ENCODE measurements at regions not wholly inside any gene's neighbourhood (a gene's known extent, or its start where the extent isn't known, plus 50 kb on each side); places are given as distances from the start of the nearest gene placed in this dataset.
A peak's percentile ranks its signal among the peaks of the same experiment; 100 is the strongest.

DNA sequence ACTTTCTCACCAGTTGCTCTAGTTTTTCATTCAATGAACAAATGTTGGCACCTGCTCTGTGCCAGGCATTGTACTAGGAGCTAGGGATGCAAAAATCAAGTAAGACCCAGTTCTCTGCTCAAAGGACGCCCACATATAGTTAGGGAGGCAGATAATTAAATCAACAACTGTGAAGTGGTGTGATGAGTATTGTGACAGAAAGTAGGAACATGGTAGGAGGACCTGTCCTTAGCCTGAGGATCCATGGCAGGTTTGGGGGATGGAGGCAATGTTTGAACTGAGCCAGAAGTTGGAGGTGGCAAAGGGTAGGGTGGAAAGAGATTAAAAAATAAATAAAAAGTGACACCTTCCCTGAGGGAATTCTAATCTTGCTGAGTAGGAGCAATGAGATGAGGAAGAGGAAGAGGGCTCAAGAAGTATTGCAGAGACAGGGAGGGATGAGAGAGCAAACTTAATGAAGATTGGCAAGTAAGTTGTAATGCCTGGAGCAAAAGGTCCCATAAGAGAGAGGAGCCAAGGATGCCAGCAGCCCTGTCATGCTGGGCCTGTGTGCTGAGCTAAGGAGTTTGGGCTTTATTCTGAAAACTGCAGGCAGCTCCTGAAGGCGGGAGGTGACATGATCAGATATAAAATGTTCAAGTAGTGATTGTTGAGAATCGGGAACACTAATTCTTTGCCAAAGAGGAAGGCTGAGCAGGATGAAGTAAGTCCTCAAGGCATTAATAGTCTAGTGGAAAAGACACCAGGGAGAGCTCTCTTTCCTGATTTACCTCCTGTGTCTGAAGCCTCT lies 184.3 kb upstream of the PPP2R3A start:
- no peak for TF ChIP-seq TCF12 (IDR thresholded peaks at IDR 0.05; ENCODE audit: low read depth)
- TF ChIP-seq, protein P1, sequence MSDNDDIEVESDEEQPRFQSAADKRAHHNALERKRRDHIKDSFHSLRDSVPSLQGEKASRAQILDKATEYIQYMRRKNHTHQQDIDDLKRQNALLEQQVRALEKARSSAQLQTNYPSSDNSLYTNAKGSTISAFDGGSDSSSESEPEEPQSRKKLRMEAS (IDR thresholded peaks at IDR 0.05) = no peak

DNA sequence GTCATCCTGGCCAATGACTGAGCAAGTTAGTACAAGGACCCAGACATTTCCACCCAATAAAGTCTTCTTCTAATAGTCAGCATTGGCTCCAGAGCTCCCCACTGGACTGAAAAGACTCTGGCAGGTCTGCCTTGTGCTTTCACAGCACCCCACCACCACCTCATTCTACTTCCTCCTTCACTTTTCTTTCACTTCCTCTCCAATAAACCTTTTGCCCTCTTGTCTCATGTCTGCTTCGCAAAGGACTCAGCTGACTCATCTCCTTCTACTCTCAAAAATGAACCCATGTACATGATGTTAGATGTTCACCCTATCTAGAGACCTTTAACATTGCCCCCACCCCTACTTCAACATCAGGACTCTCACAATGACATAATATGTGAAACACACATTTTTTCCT lies 181.0 kb upstream of the PPP2R3A start:
- TF ChIP-seq EGR1 (IDR thresholded peaks at IDR 0.05) = no peak
- TF ChIP-seq ZBTB7A (IDR thresholded peaks at IDR 0.05; ENCODE audit: low read depth) = no peak
- TF ChIP-seq CEBPB (IDR thresholded peaks at IDR 0.05) = no peak
- no peak for TF ChIP-seq TCF12 (IDR thresholded peaks at IDR 0.05; ENCODE audit: low read depth)
- TF ChIP-seq TAF1 (IDR thresholded peaks at IDR 0.05; ENCODE audit: low read depth) = no peak
- TF ChIP-seq, protein P2, sequence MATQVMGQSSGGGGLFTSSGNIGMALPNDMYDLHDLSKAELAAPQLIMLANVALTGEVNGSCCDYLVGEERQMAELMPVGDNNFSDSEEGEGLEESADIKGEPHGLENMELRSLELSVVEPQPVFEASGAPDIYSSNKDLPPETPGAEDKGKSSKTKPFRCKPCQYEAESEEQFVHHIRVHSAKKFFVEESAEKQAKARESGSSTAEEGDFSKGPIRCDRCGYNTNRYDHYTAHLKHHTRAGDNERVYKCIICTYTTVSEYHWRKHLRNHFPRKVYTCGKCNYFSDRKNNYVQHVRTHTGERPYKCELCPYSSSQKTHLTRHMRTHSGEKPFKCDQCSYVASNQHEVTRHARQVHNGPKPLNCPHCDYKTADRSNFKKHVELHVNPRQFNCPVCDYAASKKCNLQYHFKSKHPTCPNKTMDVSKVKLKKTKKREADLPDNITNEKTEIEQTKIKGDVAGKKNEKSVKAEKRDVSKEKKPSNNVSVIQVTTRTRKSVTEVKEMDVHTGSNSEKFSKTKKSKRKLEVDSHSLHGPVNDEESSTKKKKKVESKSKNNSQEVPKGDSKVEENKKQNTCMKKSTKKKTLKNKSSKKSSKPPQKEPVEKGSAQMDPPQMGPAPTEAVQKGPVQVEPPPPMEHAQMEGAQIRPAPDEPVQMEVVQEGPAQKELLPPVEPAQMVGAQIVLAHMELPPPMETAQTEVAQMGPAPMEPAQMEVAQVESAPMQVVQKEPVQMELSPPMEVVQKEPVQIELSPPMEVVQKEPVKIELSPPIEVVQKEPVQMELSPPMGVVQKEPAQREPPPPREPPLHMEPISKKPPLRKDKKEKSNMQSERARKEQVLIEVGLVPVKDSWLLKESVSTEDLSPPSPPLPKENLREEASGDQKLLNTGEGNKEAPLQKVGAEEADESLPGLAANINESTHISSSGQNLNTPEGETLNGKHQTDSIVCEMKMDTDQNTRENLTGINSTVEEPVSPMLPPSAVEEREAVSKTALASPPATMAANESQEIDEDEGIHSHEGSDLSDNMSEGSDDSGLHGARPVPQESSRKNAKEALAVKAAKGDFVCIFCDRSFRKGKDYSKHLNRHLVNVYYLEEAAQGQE (IDR thresholded peaks at IDR 0.05; ENCODE audit: low read depth) = no peak

DNA sequence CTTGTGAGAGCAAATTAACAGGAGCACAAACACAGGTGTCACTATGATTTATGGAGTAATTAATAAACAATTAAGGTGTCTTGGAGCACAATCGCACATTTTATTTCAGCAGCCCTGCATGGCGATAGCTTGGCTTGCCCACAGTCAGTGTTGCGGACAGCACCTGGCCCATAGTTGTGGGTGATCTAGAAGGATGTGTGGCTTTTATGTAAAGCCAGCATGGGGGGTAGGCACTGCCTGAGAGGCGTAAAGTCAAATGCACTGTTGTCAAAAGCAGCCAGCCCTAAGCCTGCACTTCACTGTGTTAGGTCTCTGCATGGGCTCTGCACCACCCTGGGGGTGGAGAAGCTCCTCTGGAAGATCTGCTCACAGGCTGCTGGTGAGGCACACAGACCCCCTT lies 177.4 kb upstream of the PPP2R3A start:
- TF ChIP-seq, protein P2 (IDR thresholded peaks at IDR 0.05; ENCODE audit: low read depth) = no peak
- no peak for TF ChIP-seq EGR1 (IDR thresholded peaks at IDR 0.05)
- no peak for TF ChIP-seq CREB1 (IDR thresholded peaks at IDR 0.05; ENCODE audit: low read depth)
- TF ChIP-seq TEAD4 (IDR thresholded peaks at IDR 0.05) = no peak
- TF ChIP-seq ZBTB7A (IDR thresholded peaks at IDR 0.05; ENCODE audit: low read depth) = no peak
- TF ChIP-seq CEBPB (IDR thresholded peaks at IDR 0.05) = no peak

DNA sequence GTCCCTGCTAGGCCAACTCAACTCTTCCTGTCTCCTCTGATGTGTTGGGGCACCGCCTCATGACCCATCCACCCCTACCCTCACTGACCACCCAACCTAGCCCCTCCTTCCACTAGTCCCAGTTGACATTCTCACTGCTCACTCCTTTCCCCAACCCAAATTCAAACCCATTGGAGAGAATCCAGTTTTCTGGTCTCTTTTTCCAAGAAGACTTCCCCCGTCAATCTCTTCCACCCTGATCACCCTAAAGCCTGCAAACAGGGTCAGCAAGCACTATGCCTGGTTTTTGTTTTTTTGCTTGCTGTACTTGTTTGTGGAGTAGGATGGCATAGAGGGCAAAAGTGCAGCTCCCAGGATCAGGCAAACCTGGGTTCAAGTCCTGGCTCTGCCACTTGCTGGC lies 176.6 kb upstream of the PPP2R3A start:
- TF ChIP-seq RAD21 (IDR thresholded peaks at IDR 0.05; ENCODE audit: low read depth) (no peak), TAF1 (IDR thresholded peaks at IDR 0.05; ENCODE audit: low read depth) (no peak), CREB1 (IDR thresholded peaks at IDR 0.05; ENCODE audit: low read depth) (no peak), FOXM1 (IDR thresholded peaks at IDR 0.05; ENCODE audit: borderline replicate concordance, low read depth) (no peak), TCF12 (IDR thresholded peaks at IDR 0.05; ENCODE audit: low read depth) (no peak), NFIC (IDR thresholded peaks at IDR 0.05) (no peak), ZBTB7A (IDR thresholded peaks at IDR 0.05; ENCODE audit: low read depth) (no peak), CEBPB (IDR thresholded peaks at IDR 0.05) (no peak), TEAD4 (IDR thresholded peaks at IDR 0.05) (no peak), EGR1 (IDR thresholded peaks at IDR 0.05) (no peak), YY1 (IDR thresholded peaks at IDR 0.05; ENCODE audit: low read depth) (no peak), EP300 (IDR thresholded peaks at IDR 0.05; ENCODE audit: borderline replicate concordance) (no peak)
- TF ChIP-seq, protein P2 (IDR thresholded peaks at IDR 0.05; ENCODE audit: low read depth) = no peak
- TF ChIP-seq, protein P1 (IDR thresholded peaks at IDR 0.05) = no peak
- TF ChIP-seq, protein P3, sequence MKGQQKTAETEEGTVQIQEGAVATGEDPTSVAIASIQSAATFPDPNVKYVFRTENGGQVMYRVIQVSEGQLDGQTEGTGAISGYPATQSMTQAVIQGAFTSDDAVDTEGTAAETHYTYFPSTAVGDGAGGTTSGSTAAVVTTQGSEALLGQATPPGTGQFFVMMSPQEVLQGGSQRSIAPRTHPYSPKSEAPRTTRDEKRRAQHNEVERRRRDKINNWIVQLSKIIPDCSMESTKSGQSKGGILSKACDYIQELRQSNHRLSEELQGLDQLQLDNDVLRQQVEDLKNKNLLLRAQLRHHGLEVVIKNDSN (IDR thresholded peaks at IDR 0.05) = no peak

DNA sequence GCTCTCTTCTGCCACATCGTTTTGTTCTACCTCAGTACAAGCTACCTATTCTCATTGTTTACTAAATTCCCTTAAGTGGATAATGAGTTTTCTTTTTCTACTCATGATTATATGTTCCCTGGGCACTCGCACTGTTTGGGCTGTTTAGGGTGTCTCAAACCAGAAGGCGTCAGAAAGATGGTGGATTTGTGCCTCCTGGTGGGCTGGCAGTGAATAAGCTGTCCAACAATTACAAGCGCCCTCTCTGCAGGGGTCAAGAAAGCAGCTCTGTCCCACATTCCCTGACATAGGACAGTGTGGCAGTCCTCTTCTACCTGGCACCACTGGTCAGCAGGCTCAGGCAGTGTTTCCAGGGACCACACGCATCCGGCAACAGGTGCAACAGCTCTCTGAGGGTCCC lies 173.4 kb upstream of the PPP2R3A start:
- TF ChIP-seq, protein P2 (IDR thresholded peaks at IDR 0.05; ENCODE audit: low read depth) = no peak
- TF ChIP-seq RAD21 (IDR thresholded peaks at IDR 0.05; ENCODE audit: low read depth) (peak; percentile 11; the same call in 1 of the 2 replicates), TCF12 (IDR thresholded peaks at IDR 0.05; ENCODE audit: low read depth) (no peak)

Measured in Ishikawa (cell line).